Osteoblast (primary cell): ENCODE measurements at regions not wholly inside any gene's neighbourhood (a gene's known extent, or its start where the extent isn't known, plus 50 kb on each side); places are given as distances from the start of the nearest gene placed in this dataset.

Experiments used
- DNase-seq: peaks from one replicate; pipeline ENCODE4 v3.0.0; 2011; ENCODE audit warnings: low spot score, mixed read lengths; ENCODE audit not compliant: insufficient read length; ENCODE audit errors: missing footprints
- H2AFZ ChIP-seq: 2 replicates; pipeline ENCODE4 v1.6.0; 2011; ENCODE audit warnings: mild to moderate bottlenecking, low read length
- H3K27ac ChIP-seq: 2 replicates; pipeline ENCODE4 v1.5.1; 2011; ENCODE audit warnings: mild to moderate bottlenecking, low read depth, low read length, moderate library complexity
- H3K27me3 ChIP-seq: 2 replicates; pipeline ENCODE4 v1.6.0; 2012; ENCODE audit warnings: mild to moderate bottlenecking, control low read depth, inconsistent platforms, low read length, moderate library complexity; ENCODE audit not compliant: insufficient read depth
- H3K36me3 ChIP-seq: 2 replicates; pipeline ENCODE4 v1.5.1; 2011; ENCODE audit warnings: mild to moderate bottlenecking, low read length, control low read depth, moderate library complexity; ENCODE audit not compliant: insufficient read depth
- H3K4me1 ChIP-seq: 2 replicates; pipeline ENCODE4 v1.5.1; 2011; ENCODE audit warnings: mild to moderate bottlenecking, low read length, control low read depth, moderate library complexity; ENCODE audit not compliant: insufficient read depth
- H3K4me2 ChIP-seq: 2 replicates; pipeline ENCODE4 v1.6.0; 2011; ENCODE audit warnings: mild to moderate bottlenecking, low read length; ENCODE audit not compliant: insufficient read depth
- H3K4me3 ChIP-seq: fragments of 200-600 bp; sonication (generic); 3 replicates; pipeline ENCODE4 v1.5.1; 2012; ENCODE audit warnings: mild to moderate bottlenecking, low read length, inconsistent platforms; ENCODE audit not compliant: insufficient read depth
- H3K79me2 ChIP-seq: 2 replicates; pipeline ENCODE4 v1.6.0; 2012; ENCODE audit warnings: mild to moderate bottlenecking, low read length, control low read depth, inconsistent platforms; ENCODE audit not compliant: insufficient read depth
- H3K9me3 ChIP-seq: 2 replicates; pipeline ENCODE4 v1.5.1; 2011; ENCODE audit warnings: low read depth, low read length, control low read depth
- H4K20me1 ChIP-seq: 2 replicates; pipeline ENCODE4 v1.6.0; 2012; ENCODE audit warnings: mild to moderate bottlenecking, low read length, control low read depth; ENCODE audit not compliant: insufficient read depth
- CTCF ChIP-seq: IDR thresholded peaks from 2 replicates; pipeline ENCODE4 v1.5.1; 2011; ENCODE audit warnings: mild to moderate bottlenecking, low read depth, low read length, moderate library complexity; ENCODE audit errors: extremely low read depth

GRCh38 chr12:114964841-114965240 lies 280.9 kb upstream of the TBX3 start:
- Histone ChIP-seq H3K27ac (no peak overlapping the region), H3K79me2 (no peaks in the 10 kb centered on the region), H3K4me1 (no peaks in the 10 kb centered on the region), H4K20me1 (no peaks in the 10 kb centered on the region), H3K4me3 (no peak overlapping the region), H3K9me3 (no peaks in the 10 kb centered on the region), H3K36me3 (no peaks in the 10 kb centered on the region), H3K4me2 (no peak overlapping the region), H2AFZ (no peak overlapping the region), H3K27me3 (no peaks in the 10 kb centered on the region)
- no peak for TF ChIP-seq CTCF
- no peak for DNase-seq

- no peak overlapping the region for H3K4me3 ChIP-seq
- H3K27ac ChIP-seq: no peak overlapping the region
- H3K79me2 ChIP-seq: no peaks in the 10 kb centered on the region
- no peaks in the 10 kb centered on the region for H3K9me3 ChIP-seq
- H3K4me2 ChIP-seq: no peak overlapping the region
- no peak for TF ChIP-seq CTCF
- H4K20me1 ChIP-seq: no peaks in the 10 kb centered on the region
- no peak for DNase-seq
- no peak overlapping the region for H2AFZ ChIP-seq
- no peaks in the 10 kb centered on the region for H3K4me1 ChIP-seq
- H3K36me3 ChIP-seq: no peaks in the 10 kb centered on the region
- no peaks in the 10 kb centered on the region for H3K27me3 ChIP-seq
Observed at GRCh38 chr12:114963846-114964245, 279.9 kb upstream of the TBX3 start.

GRCh38 chr12:114961491-114961890 lies 277.5 kb upstream of the TBX3 start:
- no peak for TF ChIP-seq CTCF
- no peak overlapping the region for H2AFZ ChIP-seq
- no peaks in the 10 kb centered on the region for H3K79me2 ChIP-seq
- no peaks in the 10 kb centered on the region for H3K27me3 ChIP-seq
- H3K4me2 ChIP-seq: no peak overlapping the region
- no peaks in the 10 kb centered on the region for H4K20me1 ChIP-seq
- H3K4me1 ChIP-seq: no peaks in the 10 kb centered on the region
- H3K9me3 ChIP-seq: no peaks in the 10 kb centered on the region
- no peak overlapping the region for H3K27ac ChIP-seq
- H3K4me3 ChIP-seq: no peak overlapping the region
- no peak for DNase-seq
- H3K36me3 ChIP-seq: no peaks in the 10 kb centered on the region

GRCh38 chr12:114958538-114958937 lies 274.6 kb upstream of the TBX3 start:
- Histone ChIP-seq H3K9me3 (no peaks in the 10 kb centered on the region), H3K4me1 (no peaks in the 10 kb centered on the region), H4K20me1 (no peaks in the 10 kb centered on the region), H3K4me2 (no peak overlapping the region), H3K36me3 (no peaks in the 10 kb centered on the region), H3K4me3 (no peak overlapping the region), H3K79me2 (no peaks in the 10 kb centered on the region), H3K27me3 (no peaks in the 10 kb centered on the region), H2AFZ (no peak overlapping the region), H3K27ac (no peak overlapping the region)
- no peak for TF ChIP-seq CTCF
- DNase-seq: no peak
